ENCODE measurements at regions not wholly inside any gene's neighbourhood (a gene's known extent, or its start where the extent isn't known, plus 50 kb on each side); places are given as distances from the start of the nearest gene placed in this dataset.

- H3K27ac ChIP-seq (ENCODE audit: low read depth, low read length, poor library complexity, severe bottlenecking): no peak overlapping the region
- DNase-seq (ENCODE audit: low spot score): no peak
- no peaks in the 10 kb centered on the region for H4K20me1 ChIP-seq (ENCODE audit: insufficient read depth, low read length)
- no peaks in the 10 kb centered on the region for H3K4me1 ChIP-seq (ENCODE audit: insufficient read depth, low read length, poor library complexity, severe bottlenecking)
- no peaks in the 10 kb centered on the region for H3K9me3 ChIP-seq (ENCODE audit: low read length)
- no peaks in the 10 kb centered on the region for H3K36me3 ChIP-seq (ENCODE audit: insufficient read depth, low read length)
- ChIA-PET CTCF (ENCODE audit: unreplicated experiment) (no interaction called here), POLR2A (interaction anchor here (0.6 to 1.3 kb wide), 3 partner anchors 11 to 26 kb away, joined by 3 to 5 read pairs (median 4); no protein-coding TSS in a partner anchor)
- BruUV-seq (replicated peaks): no TSS peak
- no peak overlapping the region for H3K4me3 ChIP-seq (ENCODE audit: low read depth, low read length, poor library complexity, severe bottlenecking)
- H3K4me2 ChIP-seq (ENCODE audit: low read length): no peak overlapping the region
- H3K79me2 ChIP-seq (ENCODE audit: insufficient read depth, low read depth, low read length): no peaks in the 10 kb centered on the region
- intact Hi-C loops (cut with micrococcal nuclease; ENCODE audit: unreplicated experiment): no loop called here
- no peaks in the 10 kb centered on the region for H3K9me2 ChIP-seq (ENCODE audit: insufficient read depth, low read length)
- TF ChIP-seq EZH2phosphoT487 (IDR thresholded peaks at IDR 0.05; ENCODE audit: borderline replicate concordance, low read depth, low read length): no peak
- TF ChIP-seq, protein P1, sequence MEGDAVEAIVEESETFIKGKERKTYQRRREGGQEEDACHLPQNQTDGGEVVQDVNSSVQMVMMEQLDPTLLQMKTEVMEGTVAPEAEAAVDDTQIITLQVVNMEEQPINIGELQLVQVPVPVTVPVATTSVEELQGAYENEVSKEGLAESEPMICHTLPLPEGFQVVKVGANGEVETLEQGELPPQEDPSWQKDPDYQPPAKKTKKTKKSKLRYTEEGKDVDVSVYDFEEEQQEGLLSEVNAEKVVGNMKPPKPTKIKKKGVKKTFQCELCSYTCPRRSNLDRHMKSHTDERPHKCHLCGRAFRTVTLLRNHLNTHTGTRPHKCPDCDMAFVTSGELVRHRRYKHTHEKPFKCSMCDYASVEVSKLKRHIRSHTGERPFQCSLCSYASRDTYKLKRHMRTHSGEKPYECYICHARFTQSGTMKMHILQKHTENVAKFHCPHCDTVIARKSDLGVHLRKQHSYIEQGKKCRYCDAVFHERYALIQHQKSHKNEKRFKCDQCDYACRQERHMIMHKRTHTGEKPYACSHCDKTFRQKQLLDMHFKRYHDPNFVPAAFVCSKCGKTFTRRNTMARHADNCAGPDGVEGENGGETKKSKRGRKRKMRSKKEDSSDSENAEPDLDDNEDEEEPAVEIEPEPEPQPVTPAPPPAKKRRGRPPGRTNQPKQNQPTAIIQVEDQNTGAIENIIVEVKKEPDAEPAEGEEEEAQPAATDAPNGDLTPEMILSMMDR (conservative IDR thresholded peaks at IDR 0.05; ENCODE audit: low read length): no peak
- H2AFZ ChIP-seq (ENCODE audit: low read length): no peak overlapping the region
These were observed 354.0 kb upstream of the KITLG start for GRCh38 chr12:88934163-88934747.

GRCh38 chr12:88932457-88932856, 352.2 kb upstream of the KITLG start:
- H3K36me3 ChIP-seq (ENCODE audit: insufficient read depth, low read length): no peaks in the 10 kb centered on the region

GRCh38 chr12:88931598-88931997, 351.3 kb upstream of the KITLG start:
- BruUV-seq (replicated peaks): no TSS peak
- CTCF ChIA-PET (ENCODE audit: unreplicated experiment): no interaction called here
- Histone ChIP-seq H3K9me2 (ENCODE audit: insufficient read depth, low read length) (no peaks in the 10 kb centered on the region), H3K4me3 (ENCODE audit: low read depth, low read length, poor library complexity, severe bottlenecking) (no peak overlapping the region), H3K9me3 (ENCODE audit: low read length) (no peaks in the 10 kb centered on the region), H3K4me1 (ENCODE audit: insufficient read depth, low read length, poor library complexity, severe bottlenecking) (no peaks in the 10 kb centered on the region), H3K4me2 (ENCODE audit: low read length) (no peak overlapping the region), H3K27ac (ENCODE audit: low read depth, low read length, poor library complexity, severe bottlenecking) (no peak overlapping the region), H3K79me2 (ENCODE audit: insufficient read depth, low read depth, low read length) (no peaks in the 10 kb centered on the region), H2AFZ (ENCODE audit: low read length) (no peak overlapping the region), H4K20me1 (ENCODE audit: insufficient read depth, low read length) (no peaks in the 10 kb centered on the region), H3K36me3 (ENCODE audit: insufficient read depth, low read length) (no peaks in the 10 kb centered on the region)
- POLR2A ChIA-PET: no interaction called here
- intact Hi-C loops (cut with micrococcal nuclease; ENCODE audit: unreplicated experiment): no loop called here
- DNase-seq (ENCODE audit: low spot score): no peak
- TF ChIP-seq, protein P1 (conservative IDR thresholded peaks at IDR 0.05; ENCODE audit: low read length): no peak
- no peak for TF ChIP-seq EZH2phosphoT487 (IDR thresholded peaks at IDR 0.05; ENCODE audit: borderline replicate concordance, low read depth, low read length)

More at GRCh38 chr12:88932457-88932856, 352.2 kb upstream of the KITLG start:
- H3K9me3 ChIP-seq (ENCODE audit: low read length): no peaks in the 10 kb centered on the region
- H3K4me3 ChIP-seq (ENCODE audit: low read depth, low read length, poor library complexity, severe bottlenecking): no peak overlapping the region
- intact Hi-C loops (cut with micrococcal nuclease; ENCODE audit: unreplicated experiment): no loop called here
- no TSS peak for BruUV-seq (replicated peaks)
- DNase-seq (ENCODE audit: low spot score): no peak
- ChIA-PET POLR2A (interaction anchor here (0.5 kb wide), 1 partner anchor 12 kb away, joined by 3 read pairs; no protein-coding TSS in a partner anchor), CTCF (ENCODE audit: unreplicated experiment) (no interaction called here)
- no peak for TF ChIP-seq EZH2phosphoT487 (IDR thresholded peaks at IDR 0.05; ENCODE audit: borderline replicate concordance, low read depth, low read length)
- TF ChIP-seq, protein P1 (conservative IDR thresholded peaks at IDR 0.05; ENCODE audit: low read length): no peak
- no peak overlapping the region for H2AFZ ChIP-seq (ENCODE audit: low read length)
- no peaks in the 10 kb centered on the region for H3K9me2 ChIP-seq (ENCODE audit: insufficient read depth, low read length)
- H3K27ac ChIP-seq (ENCODE audit: low read depth, low read length, poor library complexity, severe bottlenecking): no peak overlapping the region
- no peaks in the 10 kb centered on the region for H3K4me1 ChIP-seq (ENCODE audit: insufficient read depth, low read length, poor library complexity, severe bottlenecking)
- H3K79me2 ChIP-seq (ENCODE audit: insufficient read depth, low read depth, low read length): no peaks in the 10 kb centered on the region
- no peaks in the 10 kb centered on the region for H4K20me1 ChIP-seq (ENCODE audit: insufficient read depth, low read length)
- no peak overlapping the region for H3K4me2 ChIP-seq (ENCODE audit: low read length)
